ENCODE measurements at regions not wholly inside any gene's neighbourhood (a gene's known extent, or its start where the extent isn't known, plus 50 kb on each side); places are given as distances from the start of the nearest gene placed in this dataset.
"Not testable (repeated sequence)": the region's sequence is repeated elsewhere in the genome, so short reads cannot be mapped to it uniquely, and the experiment has no call there.

DNA sequence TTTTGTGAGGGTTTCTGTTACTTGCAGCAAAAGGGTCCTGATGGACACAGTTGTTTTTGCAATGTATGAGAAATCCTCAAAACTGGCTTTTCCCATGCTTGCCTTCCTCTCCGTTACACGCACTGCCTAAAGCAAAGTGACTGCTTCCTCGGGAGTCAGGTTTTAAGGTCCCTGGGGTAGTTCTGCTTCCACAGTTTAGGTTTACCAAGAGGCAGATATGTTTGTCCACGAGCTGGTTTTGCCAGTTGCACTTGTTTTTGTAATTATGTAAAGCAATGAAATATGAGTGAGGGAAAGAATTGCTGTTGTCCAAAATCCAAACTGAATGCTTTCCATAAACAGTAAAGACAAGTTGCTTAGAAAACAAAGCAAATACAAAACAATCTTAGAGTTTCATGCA, 290.7 kb upstream of the AMIGO2 start:
- TF ChIP-seq, protein P1, sequence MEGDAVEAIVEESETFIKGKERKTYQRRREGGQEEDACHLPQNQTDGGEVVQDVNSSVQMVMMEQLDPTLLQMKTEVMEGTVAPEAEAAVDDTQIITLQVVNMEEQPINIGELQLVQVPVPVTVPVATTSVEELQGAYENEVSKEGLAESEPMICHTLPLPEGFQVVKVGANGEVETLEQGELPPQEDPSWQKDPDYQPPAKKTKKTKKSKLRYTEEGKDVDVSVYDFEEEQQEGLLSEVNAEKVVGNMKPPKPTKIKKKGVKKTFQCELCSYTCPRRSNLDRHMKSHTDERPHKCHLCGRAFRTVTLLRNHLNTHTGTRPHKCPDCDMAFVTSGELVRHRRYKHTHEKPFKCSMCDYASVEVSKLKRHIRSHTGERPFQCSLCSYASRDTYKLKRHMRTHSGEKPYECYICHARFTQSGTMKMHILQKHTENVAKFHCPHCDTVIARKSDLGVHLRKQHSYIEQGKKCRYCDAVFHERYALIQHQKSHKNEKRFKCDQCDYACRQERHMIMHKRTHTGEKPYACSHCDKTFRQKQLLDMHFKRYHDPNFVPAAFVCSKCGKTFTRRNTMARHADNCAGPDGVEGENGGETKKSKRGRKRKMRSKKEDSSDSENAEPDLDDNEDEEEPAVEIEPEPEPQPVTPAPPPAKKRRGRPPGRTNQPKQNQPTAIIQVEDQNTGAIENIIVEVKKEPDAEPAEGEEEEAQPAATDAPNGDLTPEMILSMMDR (IDR thresholded peaks at IDR 0.05): no peak
- no peak for TF ChIP-seq POLR2A (IDR thresholded peaks at IDR 0.05)
- WGBS, 2 donors: 59 to 69% methylated on average over 4 of the region's 4 CpGs
- Histone ChIP-seq H3K27me3 (no peaks in the 10 kb centered on the region), H3K36me3 (no peaks in the 10 kb centered on the region), H3K27ac (no peak overlapping the region), H3K9me3 (no peaks in the 10 kb centered on the region), H3K4me3 (replicated peaks in 1 of 3) (no peak overlapping the region), H3K4me1 (no peaks in the 10 kb centered on the region)
- intact Hi-C loops (cut with DNase I): no loop called here
- no peak for DNase-seq

DNA sequence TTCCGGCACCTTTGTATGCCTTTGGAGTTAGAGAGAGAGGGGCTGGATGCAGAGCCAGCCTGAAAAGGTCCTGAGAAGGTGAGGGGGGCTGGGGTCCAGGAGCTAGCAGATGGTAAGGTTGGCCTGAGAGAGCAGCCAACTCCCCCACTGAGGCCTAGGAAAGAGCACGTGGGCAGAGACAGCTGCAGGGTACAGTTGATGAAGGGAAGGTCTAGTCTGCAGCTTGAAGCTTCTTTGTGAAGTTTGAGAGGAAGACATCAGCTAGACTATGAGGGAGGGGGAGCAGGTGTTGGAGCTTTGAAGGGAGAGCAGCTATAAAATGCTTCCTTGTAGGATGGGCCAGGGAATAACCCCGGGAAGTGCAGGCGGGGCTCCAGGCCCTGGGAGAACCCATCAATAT, 289.3 kb upstream of the AMIGO2 start:
- no peaks in the 10 kb centered on the region for H3K27me3 ChIP-seq
- no peaks in the 10 kb centered on the region for H3K4me1 ChIP-seq
- no peak overlapping the region for H3K4me3 ChIP-seq (replicated peaks in 1 of 3)
- no peaks in the 10 kb centered on the region for H3K36me3 ChIP-seq
- intact Hi-C loops (cut with DNase I): no loop called here
- 71 to 78% methylated on average over 4 of the region's 4 CpGs for WGBS, 2 donors
- no peak overlapping the region for H3K27ac ChIP-seq
- H3K9me3 ChIP-seq: no peaks in the 10 kb centered on the region
- DNase-seq: no peak
- TF ChIP-seq POLR2A (IDR thresholded peaks at IDR 0.05): no peak
- TF ChIP-seq, protein P1 (IDR thresholded peaks at IDR 0.05): no peak

GRCh38 chr12:47367912-47368537, 288.3 kb upstream of the AMIGO2 start:
- no peaks in the 10 kb centered on the region for H3K36me3 ChIP-seq
- no peak overlapping the region for H3K4me3 ChIP-seq (replicated peaks in 1 of 3)
- no peak for DNase-seq
- no peak for TF ChIP-seq POLR2A (IDR thresholded peaks at IDR 0.05)
- TF ChIP-seq, protein P1 (IDR thresholded peaks at IDR 0.05): no peak
- intact Hi-C loops (cut with DNase I): no loop called here
- no peaks in the 10 kb centered on the region for H3K4me1 ChIP-seq
- H3K9me3 ChIP-seq: no peaks in the 10 kb centered on the region
- no peak overlapping the region for H3K27ac ChIP-seq
- H3K27me3 ChIP-seq: no peaks in the 10 kb centered on the region
- WGBS, 2 donors: 77 to 79% methylated on average over 6 of the region's 6 CpGs

DNA sequence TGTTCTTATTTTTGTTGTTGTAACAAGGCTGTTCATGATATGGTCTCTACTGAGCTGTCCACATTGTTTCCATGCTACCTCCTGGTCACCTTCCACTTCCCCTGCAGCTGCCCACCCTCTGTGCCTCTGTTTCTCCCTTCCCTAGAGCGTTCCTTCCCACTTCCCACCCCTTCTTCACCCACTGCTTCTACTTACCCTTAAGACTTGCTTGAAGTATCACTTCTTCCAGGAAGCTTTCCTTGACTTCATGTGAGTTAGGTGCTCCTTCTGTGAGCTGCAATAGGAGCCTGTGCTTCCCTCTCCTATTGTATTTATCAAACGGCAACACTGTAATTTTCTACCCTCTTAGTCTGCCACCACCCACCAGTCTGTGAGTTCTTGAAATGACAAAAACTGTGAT, 286.8 kb upstream of the AMIGO2 start:
- Histone ChIP-seq H3K36me3 (no peaks in the 10 kb centered on the region), H3K4me3 (replicated peaks in 1 of 3) (no peak overlapping the region), H3K27me3 (no peaks in the 10 kb centered on the region), H3K9me3 (no peaks in the 10 kb centered on the region), H3K27ac (no peak overlapping the region), H3K4me1 (no peaks in the 10 kb centered on the region)
- intact Hi-C loops (cut with DNase I): no loop called here
- TF ChIP-seq POLR2A (IDR thresholded peaks at IDR 0.05): no peak
- TF ChIP-seq, protein P1 (IDR thresholded peaks at IDR 0.05): no peak
- no peak for DNase-seq
- 91 to 92% methylated on average over 2 of the region's 2 CpGs for WGBS, 2 donors

GRCh38 chr12:47366157-47366556, 286.4 kb upstream of the AMIGO2 start:
- intact Hi-C loops (cut with DNase I): no loop called here
- 74 to 79% methylated on average over 2 of the region's 2 CpGs for WGBS, 2 donors
- no peak for DNase-seq
- no peak for TF ChIP-seq POLR2A (IDR thresholded peaks at IDR 0.05)
- TF ChIP-seq, protein P1 (IDR thresholded peaks at IDR 0.05): no peak
- Histone ChIP-seq H3K27ac (no peak overlapping the region), H3K27me3 (no peaks in the 10 kb centered on the region), H3K9me3 (no peaks in the 10 kb centered on the region), H3K36me3 (no peaks in the 10 kb centered on the region), H3K4me1 (no peaks in the 10 kb centered on the region), H3K4me3 (replicated peaks in 1 of 3) (no peak overlapping the region)

DNA sequence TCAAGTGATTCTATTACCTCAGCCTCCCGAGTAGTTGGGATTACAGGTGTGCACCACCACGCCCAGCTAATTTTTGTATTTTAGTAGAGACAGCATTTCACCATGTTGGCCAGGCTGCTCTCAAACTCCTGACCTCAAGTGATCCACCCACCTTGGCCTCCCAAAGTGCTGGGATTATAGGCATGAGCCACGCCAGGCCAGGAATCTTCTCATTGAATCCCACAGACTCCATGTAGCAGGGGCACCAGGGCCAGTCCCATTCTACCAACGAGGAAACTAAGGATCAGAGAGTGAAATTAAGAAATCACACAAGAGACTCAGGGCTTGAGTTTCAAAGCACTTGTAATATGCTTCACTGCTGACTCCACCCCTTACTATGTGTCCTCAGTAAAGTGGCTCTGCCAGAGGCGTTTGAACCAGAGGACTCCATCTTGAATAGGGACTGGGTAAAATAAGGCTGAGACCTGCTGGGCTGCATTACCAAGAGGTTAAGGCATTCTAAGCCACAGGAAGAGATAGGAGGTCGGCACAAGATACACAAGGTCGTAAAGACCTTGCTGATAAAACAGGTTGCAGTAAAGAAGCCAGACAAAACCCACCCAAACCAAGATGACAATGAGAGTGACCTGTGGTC, 285.8 kb upstream of the AMIGO2 start:
- WGBS, 2 donors: 78 to 82% methylated on average over 7 of the region's 7 CpGs
- intact Hi-C loops (cut with DNase I): not testable (repeated sequence)

More for the DNA sequence above, 285.8 kb upstream of the AMIGO2 start:
- DNase-seq; H3K9me3 ChIP-seq; H3K27ac ChIP-seq; H3K27me3 ChIP-seq; H3K4me3 ChIP-seq (replicated peaks in 1 of 3); H3K4me1 ChIP-seq; H3K36me3 ChIP-seq: not testable (repeated sequence)
